Panc1 (cell line): ENCODE measurements at regions not wholly inside any gene's neighbourhood (a gene's known extent, or its start where the extent isn't known, plus 50 kb on each side); places are given as distances from the start of the nearest gene placed in this dataset.

Experiments
- ATAC-seq: fragments of 200-7000 bp; cut with Tn5 transposase; 2 replicates; pipeline ENCODE4 v1.9.1; 2020; ENCODE audit warnings: mild to moderate bottlenecking, moderate library complexity
- BruUV-seq: library from RNA; stranded (reverse); fragments of 400-500 nt; replicated peaks from 2 replicates; lab custom pipeline; 2021; lab: Mats Ljungman, UMichigan
- CTCF ChIA-PET: fragments of 300-600 bp; sonication (Branson Sonifier 250); formaldehyde crosslinking; loops from one replicate; lab custom pipeline; 2022; ENCODE audit warnings: antibody characterized with exemption; lab: Charles Lee
- POLR2A ChIA-PET: fragments of 300-600 bp; sonication (Branson Sonifier 250); formaldehyde crosslinking; loops from one replicate; lab custom pipeline; 2022; ENCODE audit warnings: antibody characterized with exemption; lab: Charles Lee
- DNase-seq: peaks from one replicate; pipeline ENCODE4 v3.0.0-alpha.2; 2010; ENCODE audit warnings: low read depth, low spot score
- H3K27ac ChIP-seq: 2 replicates; pipeline ENCODE4 v1.5.1; 2011; ENCODE audit warnings: mild to moderate bottlenecking, low read length, inconsistent platforms
- H3K27me3 ChIP-seq: fragments of 200-500 bp; sonication (Bioruptor generic); 2 replicates; pipeline ENCODE4 v1.6.0; 2014; ENCODE audit warnings: low read length, inconsistent platforms; ENCODE audit not compliant: control insufficient read depth, insufficient read depth
- H3K36me3 ChIP-seq: fragments of 200-500 bp; sonication (Bioruptor generic); 2 replicates; pipeline ENCODE4 v1.5.1; 2014; ENCODE audit warnings: inconsistent platforms, mild to moderate bottlenecking, low read length, moderate library complexity; ENCODE audit not compliant: control insufficient read depth, insufficient read depth
- H3K4me1 ChIP-seq: 2 replicates; pipeline ENCODE4 v1.5.1; 2011; ENCODE audit warnings: inconsistent platforms, mild to moderate bottlenecking, low read length, moderate library complexity; ENCODE audit not compliant: control insufficient read depth, insufficient read depth
- H3K4me3 ChIP-seq, 2 experiments: 2 replicates each; pipeline ENCODE4 v1.5.1; 2011 to 2012; ENCODE audit warnings: low read depth in 2 of 2, low read length in 2 of 2, mild to moderate bottlenecking in 2 of 2, inconsistent platforms in 1 of 2, moderate library complexity in 1 of 2
- H3K9me3 ChIP-seq: fragments of 200-500 bp; sonication (Bioruptor generic); 2 replicates; pipeline ENCODE4 v1.5.1; 2014; ENCODE audit warnings: low read depth, mild to moderate bottlenecking, inconsistent platforms, low read length, moderate library complexity; ENCODE audit not compliant: control insufficient read depth, insufficient read depth
- CTCF ChIP-seq: fragments of 450-650 bp; IDR thresholded peaks from 2 replicates; pipeline ENCODE4 v1.5.1; 2017; ENCODE audit warnings: mild to moderate bottlenecking
- POLR2AphosphoS5 ChIP-seq: IDR thresholded peaks from 2 replicates; pipeline ENCODE4 v1.6.1; 2012; ENCODE audit warnings: mild to moderate bottlenecking, low read depth, low read length, moderate library complexity
- REST ChIP-seq, 2 experiments: IDR thresholded peaks; 2 replicates each; pipeline ENCODE4 v1.6.1; 2011 to 2012; ENCODE audit warnings: low read depth in 2 of 2, control low read depth in 1 of 2, low read length in 1 of 2, mild to moderate bottlenecking in 1 of 2, moderate library complexity in 1 of 2; ENCODE audit not compliant: insufficient read depth in 1 of 2
- SIN3A ChIP-seq: IDR thresholded peaks from 2 replicates; pipeline ENCODE4 v1.6.1; 2012; ENCODE audit warnings: low read depth, mild to moderate bottlenecking, low read length, moderate library complexity, borderline replicate concordance; ENCODE audit not compliant: insufficient read depth
- TCF7L2 ChIP-seq: IDR thresholded peaks from 2 replicates; pipeline ENCODE4 v1.6.1; 2011; ENCODE audit warnings: mild to moderate bottlenecking, low read depth, low read length, inconsistent platforms
- in situ Hi-C: cut with HindIII; loops from 2 replicates; pipeline ENCODE4 v1.10.0; 2016; ENCODE audit warnings: low sequenced_read_pairs, low pct_unique_long_range_greater_than_20kb
- intact Hi-C: fragments of 100-400 bp; cut with micrococcal nuclease; formaldehyde crosslinking; loops from one replicate; pipeline ENCODE4 v1.10.0; 2022; ENCODE audit not compliant: unreplicated experiment

GRCh38 chr5:67530609-67531255, 334.1 kb upstream of the CD180 start:
- H3K4me1 ChIP-seq, result no peaks in the 10 kb centered on the region
- intact Hi-C loops (no loop called here), in situ Hi-C loops (no loop called here)
- ATAC-seq (no peak), DNase-seq (no peak)
- TF ChIP-seq SIN3A (no peak), POLR2AphosphoS5 (no peak), REST (IDR thresholded peaks at IDR 0.05; ENCODE audit: insufficient read depth in 1 of 2, low read depth in 2 of 2, low read length in 1 of 2) (no peak), CTCF (no peak), TCF7L2 (no peak)
- H3K27ac ChIP-seq, result no peak overlapping the region
- ChIA-PET POLR2A (no interaction called here), CTCF (no interaction called here)
- no peak overlapping the region for H3K4me3 ChIP-seq
- no peaks in the 10 kb centered on the region for H3K27me3 ChIP-seq
- no peaks in the 10 kb centered on the region for H3K9me3 ChIP-seq
- no TSS peak for BruUV-seq
- no peaks in the 10 kb centered on the region for H3K36me3 ChIP-seq

- POLR2A ChIA-PET, result no interaction called here
- H3K4me1 ChIP-seq, result no peaks in the 10 kb centered on the region
- no peak overlapping the region for H3K4me3 ChIP-seq
- CTCF ChIA-PET, result no interaction called here
- no peak overlapping the region for H3K27ac ChIP-seq
- H3K27me3 ChIP-seq, result no peaks in the 10 kb centered on the region
- DNase-seq, result no peak
- H3K36me3 ChIP-seq, result no peaks in the 10 kb centered on the region
- in situ Hi-C loops, result no loop called here
- TF ChIP-seq POLR2AphosphoS5 (no peak), CTCF (no peak), SIN3A (no peak), REST (IDR thresholded peaks at IDR 0.05; ENCODE audit: insufficient read depth in 1 of 2, low read depth in 2 of 2, low read length in 1 of 2) (no peak), TCF7L2 (no peak)
- no TSS peak for BruUV-seq
- no peak for ATAC-seq
- intact Hi-C loops, result no loop called here
- H3K9me3 ChIP-seq, result no peaks in the 10 kb centered on the region
These were observed 332.4 kb upstream of the CD180 start for GRCh38 chr5:67528953-67529352.
